ENCODE measurements at regions not wholly inside any gene's neighbourhood (a gene's known extent, or its start where the extent isn't known, plus 50 kb on each side); places are given as distances from the start of the nearest gene placed in this dataset.
"Not testable (repeated sequence)": the region's sequence is repeated elsewhere in the genome, so short reads cannot be mapped to it uniquely, and the experiment has no call there.

GRCh38 chr6:44002593-44003344 lies 124.5 kb downstream of the MRPL14 start:
- Histone ChIP-seq H3K4me1 (ENCODE audit: control insufficient read depth, insufficient read depth, low read length) (peaks cover 46% of the 10 kb centered on the region), H3K27ac (ENCODE audit: low read depth, low read length) (peak overlapping the region; percentile 94), H3K36me3 (ENCODE audit: control insufficient read depth, insufficient read depth, low read length) (no peaks in the 10 kb centered on the region), H3K27me3 (ENCODE audit: control insufficient read depth, insufficient read depth, low read length) (peaks cover 18% of the 10 kb centered on the region), H3K4me3 (ENCODE audit: low read depth, low read length) (peak overlapping the region; percentile 59), H3K9me3 (ENCODE audit: control insufficient read depth, insufficient read depth, low read length) (no peaks in the 10 kb centered on the region), H3K9ac (ENCODE audit: low read depth, low read length) (peak overlapping the region; percentile 48; the same call in 1 of the 2 replicates)

GRCh38 chr6:44002067-44002592 lies 125.1 kb downstream of the MRPL14 start:
- H3K9ac ChIP-seq (ENCODE audit: low read depth, low read length) = peak overlapping the region; percentile 48
- peaks cover 18% of the 10 kb centered on the region for H3K27me3 ChIP-seq (ENCODE audit: control insufficient read depth, insufficient read depth, low read length)
- H3K27ac ChIP-seq (ENCODE audit: low read depth, low read length) = peak overlapping the region; percentile 94
- peaks cover 46% of the 10 kb centered on the region for H3K4me1 ChIP-seq (ENCODE audit: control insufficient read depth, insufficient read depth, low read length)
- H3K4me3 ChIP-seq (ENCODE audit: low read depth, low read length) = peak overlapping the region; percentile 59
- no peaks in the 10 kb centered on the region for H3K9me3 ChIP-seq (ENCODE audit: control insufficient read depth, insufficient read depth, low read length)
- H3K36me3 ChIP-seq (ENCODE audit: control insufficient read depth, insufficient read depth, low read length) = no peaks in the 10 kb centered on the region

GRCh38 chr6:44001318-44002066 lies 125.8 kb downstream of the MRPL14 start:
- Histone ChIP-seq H3K27me3 (ENCODE audit: control insufficient read depth, insufficient read depth, low read length) (peaks cover 18% of the 10 kb centered on the region), H3K36me3 (ENCODE audit: control insufficient read depth, insufficient read depth, low read length) (no peaks in the 10 kb centered on the region), H3K4me3 (ENCODE audit: low read depth, low read length) (peak overlapping the region; percentile 59), H3K9me3 (ENCODE audit: control insufficient read depth, insufficient read depth, low read length) (no peaks in the 10 kb centered on the region), H3K27ac (ENCODE audit: low read depth, low read length) (peak overlapping the region; percentile 94), H3K4me1 (ENCODE audit: control insufficient read depth, insufficient read depth, low read length) (peaks cover 43% of the 10 kb centered on the region), H3K9ac (ENCODE audit: low read depth, low read length) (peak overlapping the region; percentile 16)

- Histone ChIP-seq H3K36me3 (ENCODE audit: control insufficient read depth, insufficient read depth, low read length) (no peaks in the 10 kb centered on the region), H3K4me3 (ENCODE audit: low read depth, low read length) (no peak overlapping the region), H3K27me3 (ENCODE audit: control insufficient read depth, insufficient read depth, low read length) (peaks cover 18% of the 10 kb centered on the region), H3K9me3 (ENCODE audit: control insufficient read depth, insufficient read depth, low read length) (no peaks in the 10 kb centered on the region), H3K4me1 (ENCODE audit: control insufficient read depth, insufficient read depth, low read length) (peaks cover 33% of the 10 kb centered on the region), H3K27ac (ENCODE audit: low read depth, low read length) (no peak overlapping the region), H3K9ac (ENCODE audit: low read depth, low read length) (no peak overlapping the region)
These were observed 126.9 kb downstream of the MRPL14 start for GRCh38 chr6:44000164-44000842.

GRCh38 chr6:43999628-44000027 lies 127.6 kb downstream of the MRPL14 start:
- H3K4me3 ChIP-seq (ENCODE audit: low read depth, low read length) = no peak overlapping the region
- no peak overlapping the region for H3K27ac ChIP-seq (ENCODE audit: low read depth, low read length)
- H3K36me3 ChIP-seq (ENCODE audit: control insufficient read depth, insufficient read depth, low read length) = no peaks in the 10 kb centered on the region
- no peak overlapping the region for H3K9ac ChIP-seq (ENCODE audit: low read depth, low read length)
- H3K27me3 ChIP-seq (ENCODE audit: control insufficient read depth, insufficient read depth, low read length) = peaks cover 16% of the 10 kb centered on the region
- no peaks in the 10 kb centered on the region for H3K9me3 ChIP-seq (ENCODE audit: control insufficient read depth, insufficient read depth, low read length)
- peaks cover 27% of the 10 kb centered on the region for H3K4me1 ChIP-seq (ENCODE audit: control insufficient read depth, insufficient read depth, low read length)

- not testable (repeated sequence) for H3K9me3 ChIP-seq (ENCODE audit: control insufficient read depth, insufficient read depth, low read length); H3K36me3 ChIP-seq (ENCODE audit: control insufficient read depth, insufficient read depth, low read length); H3K27me3 ChIP-seq (ENCODE audit: control insufficient read depth, insufficient read depth, low read length); H3K27ac ChIP-seq (ENCODE audit: low read depth, low read length); H3K4me3 ChIP-seq (ENCODE audit: low read depth, low read length); H3K9ac ChIP-seq (ENCODE audit: low read depth, low read length)
- peaks cover 17% of the 10 kb centered on the region for H3K4me1 ChIP-seq (ENCODE audit: control insufficient read depth, insufficient read depth, low read length)
These were observed 128.5 kb downstream of the MRPL14 start for GRCh38 chr6:43998592-43999243.

- not testable (repeated sequence) for H3K9me3 ChIP-seq (ENCODE audit: control insufficient read depth, insufficient read depth, low read length); H3K4me3 ChIP-seq (ENCODE audit: low read depth, low read length); H3K27me3 ChIP-seq (ENCODE audit: control insufficient read depth, insufficient read depth, low read length); H3K27ac ChIP-seq (ENCODE audit: low read depth, low read length); H3K9ac ChIP-seq (ENCODE audit: low read depth, low read length); H3K36me3 ChIP-seq (ENCODE audit: control insufficient read depth, insufficient read depth, low read length)
- peaks cover 11% of the 10 kb centered on the region for H3K4me1 ChIP-seq (ENCODE audit: control insufficient read depth, insufficient read depth, low read length)
These were observed 129.2 kb downstream of the MRPL14 start for GRCh38 chr6:43997990-43998585.

- H3K27ac ChIP-seq (ENCODE audit: low read depth, low read length) = no peak overlapping the region
- H3K27me3 ChIP-seq (ENCODE audit: control insufficient read depth, insufficient read depth, low read length) = no peaks in the 10 kb centered on the region
- H3K9me3 ChIP-seq (ENCODE audit: control insufficient read depth, insufficient read depth, low read length) = no peaks in the 10 kb centered on the region
- no peaks in the 10 kb centered on the region for H3K36me3 ChIP-seq (ENCODE audit: control insufficient read depth, insufficient read depth, low read length)
- H3K9ac ChIP-seq (ENCODE audit: low read depth, low read length) = no peak overlapping the region
- H3K4me3 ChIP-seq (ENCODE audit: low read depth, low read length) = no peak overlapping the region
- H3K4me1 ChIP-seq (ENCODE audit: control insufficient read depth, insufficient read depth, low read length) = peaks cover 11% of the 10 kb centered on the region
These were observed 129.9 kb downstream of the MRPL14 start for GRCh38 chr6:43997345-43997677.

GRCh38 chr6:43996618-43997344 lies 130.5 kb downstream of the MRPL14 start:
- Histone ChIP-seq H3K36me3 (ENCODE audit: control insufficient read depth, insufficient read depth, low read length) (no peaks in the 10 kb centered on the region), H3K9ac (ENCODE audit: low read depth, low read length) (no peak overlapping the region), H3K9me3 (ENCODE audit: control insufficient read depth, insufficient read depth, low read length) (no peaks in the 10 kb centered on the region), H3K4me1 (ENCODE audit: control insufficient read depth, insufficient read depth, low read length) (peaks cover 8% of the 10 kb centered on the region), H3K27me3 (ENCODE audit: control insufficient read depth, insufficient read depth, low read length) (no peaks in the 10 kb centered on the region), H3K27ac (ENCODE audit: low read depth, low read length) (no peak overlapping the region), H3K4me3 (ENCODE audit: low read depth, low read length) (no peak overlapping the region)

GRCh38 chr6:43995137-43995536 lies 132.1 kb downstream of the MRPL14 start:
- Histone ChIP-seq H3K4me1 (ENCODE audit: control insufficient read depth, insufficient read depth, low read length) (no peaks in the 10 kb centered on the region), H3K27me3 (ENCODE audit: control insufficient read depth, insufficient read depth, low read length) (no peaks in the 10 kb centered on the region), H3K9me3 (ENCODE audit: control insufficient read depth, insufficient read depth, low read length) (no peaks in the 10 kb centered on the region), H3K4me3 (ENCODE audit: low read depth, low read length) (no peak overlapping the region), H3K36me3 (ENCODE audit: control insufficient read depth, insufficient read depth, low read length) (no peaks in the 10 kb centered on the region), H3K27ac (ENCODE audit: low read depth, low read length) (no peak overlapping the region), H3K9ac (ENCODE audit: low read depth, low read length) (no peak overlapping the region)

Data from HUES48 (cell line).